ENCODE measurements at regions not wholly inside any gene's neighbourhood (a gene's known extent, or its start where the extent isn't known, plus 50 kb on each side); places are given as distances from the start of the nearest gene placed in this dataset.

GRCh38 chr2:163878718-163879117, 142.9 kb upstream of the FIGN start:
- TF ChIP-seq CTCF (IDR thresholded peaks at IDR 0.05), result no peak
- no peak for DNase-seq (ENCODE audit: low spot score)

GRCh38 chr2:163877316-163877715, 141.5 kb upstream of the FIGN start:
- ATAC-seq (ENCODE audit: low FRiP score) (no peak), DNase-seq (ENCODE audit: low spot score) (no peak)
- no peak for TF ChIP-seq CTCF (IDR thresholded peaks at IDR 0.05)

More at GRCh38 chr2:163878718-163879117, 142.9 kb upstream of the FIGN start:
- no peak for ATAC-seq (ENCODE audit: low FRiP score)

GRCh38 chr2:163863073-163863472, 127.3 kb upstream of the FIGN start:
- no peak for DNase-seq (ENCODE audit: low spot score)
- no peak for TF ChIP-seq CTCF (IDR thresholded peaks at IDR 0.05)
- no peak for ATAC-seq (ENCODE audit: low FRiP score)

- ATAC-seq (ENCODE audit: low FRiP score), result no peak
- TF ChIP-seq CTCF (IDR thresholded peaks at IDR 0.05), result no peak
- DNase-seq (ENCODE audit: low spot score), result no peak
Measured at GRCh38 chr2:163859951-163860350, 124.1 kb upstream of the FIGN start.

- peak; percentile 37 for ATAC-seq (ENCODE audit: low FRiP score)
- no peak for TF ChIP-seq CTCF (IDR thresholded peaks at IDR 0.05)
- no peak for DNase-seq (ENCODE audit: low spot score)
Measured at GRCh38 chr2:163856941-163857340, 121.1 kb upstream of the FIGN start.

- DNase-seq (ENCODE audit: low spot score), result no peak
- no peak for ATAC-seq (ENCODE audit: low FRiP score)
- TF ChIP-seq CTCF (IDR thresholded peaks at IDR 0.05), result no peak
Measured at GRCh38 chr2:163852616-163853015, 116.8 kb upstream of the FIGN start.

- DNase-seq (ENCODE audit: low spot score), result no peak
- ATAC-seq (ENCODE audit: low FRiP score), result no peak
- TF ChIP-seq CTCF (IDR thresholded peaks at IDR 0.05), result no peak
Measured at GRCh38 chr2:163849756-163850435, 114.1 kb upstream of the FIGN start.

All from omental fat pad (tissue), 3 donors.